ENCODE measurements at regions not wholly inside any gene's neighbourhood (a gene's known extent, or its start where the extent isn't known, plus 50 kb on each side); places are given as distances from the start of the nearest gene placed in this dataset.

DNA sequence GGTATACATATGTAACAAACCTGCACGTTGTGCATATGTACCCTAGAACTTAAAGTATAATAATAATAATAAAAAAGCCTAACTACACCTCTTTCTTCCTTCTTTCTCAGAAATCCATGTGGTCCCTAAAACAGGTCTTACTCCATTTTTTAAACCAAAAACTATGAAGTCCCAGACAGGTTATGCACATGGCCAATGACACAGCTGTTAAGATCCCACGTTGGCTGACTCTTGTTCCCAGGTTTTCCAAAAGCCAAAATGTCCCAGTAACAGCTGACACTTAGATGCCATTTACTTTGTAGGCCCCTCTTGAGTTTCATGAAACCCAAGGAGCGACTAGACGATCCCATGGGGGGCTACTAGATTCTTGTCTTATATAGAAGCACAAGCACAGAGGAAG lies 97.0 kb downstream of the KCNF1 start:
- H3K9me3 ChIP-seq = no peaks in the 10 kb centered on the region
- TF ChIP-seq POLR2A (IDR thresholded peaks at IDR 0.05) (no peak), CTCF (IDR thresholded peaks at IDR 0.05) (no peak), EP300 (IDR thresholded peaks at IDR 0.05) (no peak)
- no peak overlapping the region for H3K4me3 ChIP-seq
- no peaks in the 10 kb centered on the region for H3K36me3 ChIP-seq
- no peak for DNase-seq
- H3K4me1 ChIP-seq (ENCODE audit: insufficient read depth) = no peaks in the 10 kb centered on the region
- intact Hi-C loops (cut with DNase I) = no loop called here
- no peak overlapping the region for H3K27ac ChIP-seq
- WGBS, 3 donors = 82 to 89% (median 84%) methylated on average over 4 of the region's 4 CpGs
- H3K27me3 ChIP-seq = no peaks in the 10 kb centered on the region

DNA sequence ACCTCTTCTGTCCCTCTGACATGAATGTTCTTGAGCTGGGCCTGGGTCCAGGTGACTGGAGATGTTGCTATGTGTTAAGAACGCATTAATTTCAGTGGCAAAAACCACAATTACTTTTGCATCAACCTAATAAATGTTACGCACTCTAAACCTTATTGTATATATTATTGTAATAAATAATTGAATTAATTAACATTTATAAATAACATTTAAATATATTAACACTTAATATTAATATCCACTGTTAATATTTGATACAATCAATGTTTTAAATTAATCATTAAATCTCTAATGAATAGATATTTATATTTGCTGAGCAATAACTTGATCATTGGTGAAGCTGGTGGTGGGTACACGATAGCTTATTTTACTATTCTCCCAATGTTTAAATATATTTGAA lies 97.4 kb downstream of the KCNF1 start:
- Histone ChIP-seq H3K4me1 (ENCODE audit: insufficient read depth) (no peaks in the 10 kb centered on the region), H3K36me3 (no peaks in the 10 kb centered on the region), H3K9me3 (no peaks in the 10 kb centered on the region), H3K4me3 (no peak overlapping the region), H3K27ac (no peak overlapping the region), H3K27me3 (no peaks in the 10 kb centered on the region)
- 90 to 94% (median 91%) methylated on average over 3 of the region's 3 CpGs for WGBS, 3 donors
- DNase-seq = no peak
- intact Hi-C loops (cut with DNase I) = no loop called here
- TF ChIP-seq CTCF (IDR thresholded peaks at IDR 0.05) (no peak), EP300 (IDR thresholded peaks at IDR 0.05) (no peak), POLR2A (IDR thresholded peaks at IDR 0.05) (no peak)

- intact Hi-C loops (cut with DNase I) = no loop called here
- 54 to 74% (median 73%) methylated on average over 6 of the region's 6 CpGs for WGBS, 3 donors
- Histone ChIP-seq H3K27ac (no peak overlapping the region), H3K27me3 (no peaks in the 10 kb centered on the region), H3K9me3 (no peaks in the 10 kb centered on the region), H3K36me3 (no peaks in the 10 kb centered on the region), H3K4me3 (no peak overlapping the region), H3K4me1 (ENCODE audit: insufficient read depth) (no peaks in the 10 kb centered on the region)
- no peak for DNase-seq
- no peak for TF ChIP-seq CTCF (IDR thresholded peaks at IDR 0.05)
- TF ChIP-seq POLR2A (IDR thresholded peaks at IDR 0.05) = no peak
- no peak for TF ChIP-seq EP300 (IDR thresholded peaks at IDR 0.05)
Measured at GRCh38 chr2:11009891-11010290, 98.2 kb downstream of the KCNF1 start.

DNA sequence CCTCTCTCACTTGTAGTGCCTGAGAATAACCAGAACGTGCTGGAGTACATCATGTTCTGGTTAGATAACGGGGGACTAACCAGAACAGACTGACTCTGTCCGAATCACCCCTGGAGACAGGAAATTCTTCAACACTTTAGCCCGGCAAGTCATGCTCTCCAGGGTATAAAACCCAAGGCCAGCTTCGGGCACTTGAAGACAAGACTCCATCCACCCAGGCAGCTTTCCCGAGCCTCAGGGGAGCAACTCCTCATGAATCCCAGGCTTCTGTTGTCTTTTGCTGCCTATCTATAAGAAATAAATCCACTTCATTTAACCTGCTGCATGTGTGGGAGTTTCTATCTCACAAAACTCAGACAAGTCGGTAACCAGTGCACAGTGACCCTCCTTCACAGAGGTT lies 99.6 kb downstream of the KCNF1 start:
- no peaks in the 10 kb centered on the region for H3K27me3 ChIP-seq
- TF ChIP-seq CTCF (IDR thresholded peaks at IDR 0.05) = no peak
- TF ChIP-seq POLR2A (IDR thresholded peaks at IDR 0.05) = no peak
- no peak for TF ChIP-seq EP300 (IDR thresholded peaks at IDR 0.05)
- intact Hi-C loops (cut with DNase I) = no loop called here

More for the DNA sequence above, 99.6 kb downstream of the KCNF1 start:
- 59 to 80% (median 76%) methylated on average over 7 of the region's 7 CpGs for WGBS, 3 donors
- Histone ChIP-seq H3K9me3 (no peaks in the 10 kb centered on the region), H3K36me3 (no peaks in the 10 kb centered on the region), H3K4me3 (no peak overlapping the region), H3K4me1 (ENCODE audit: insufficient read depth) (no peaks in the 10 kb centered on the region), H3K27ac (no peak overlapping the region)
- DNase-seq = no peak

All from ovary (tissue), 7 donors.